ENCODE measurements at regions not wholly inside any gene's neighbourhood (a gene's known extent, or its start where the extent isn't known, plus 50 kb on each side); places are given as distances from the start of the nearest gene placed in this dataset.
"Not testable (repeated sequence)": the region's sequence is repeated elsewhere in the genome, so short reads cannot be mapped to it uniquely, and the experiment has no call there.

GRCh38 chr4:127469959-127470809 lies 162.6 kb upstream of the INTU start:
- H2AFZ ChIP-seq (ENCODE audit: low read depth, low read length) = no peak overlapping the region
- H4K20me1 ChIP-seq (ENCODE audit: insufficient read depth, low read length) = no peaks in the 10 kb centered on the region
- no peaks in the 10 kb centered on the region for H3K9me3 ChIP-seq (ENCODE audit: insufficient read depth, low read length, severe bottlenecking)
- no peak overlapping the region for H3K4me3 ChIP-seq (ENCODE audit: low read depth in 1 of 2, low read length in 2 of 2)
- no peak for ATAC-seq (ENCODE audit: insufficient read depth, low read depth)
- no peak overlapping the region for H3K4me2 ChIP-seq (ENCODE audit: insufficient read depth, low read length)
- H3K36me3 ChIP-seq (ENCODE audit: insufficient read depth, low read length) = no peaks in the 10 kb centered on the region
- no peaks in the 10 kb centered on the region for H3K79me2 ChIP-seq (ENCODE audit: insufficient read depth, low read length)
- no peak overlapping the region for H3K27ac ChIP-seq (ENCODE audit: low read length)
- TF ChIP-seq EZH2 (IDR thresholded peaks at IDR 0.05; ENCODE audit: borderline replicate concordance, low read depth, low read length, severe bottlenecking) (no peak), CTCF (IDR thresholded peaks at IDR 0.05; ENCODE audit: borderline replicate concordance, extremely low read depth, low read length, poor library complexity, severe bottlenecking) (no peak)
- H3K4me1 ChIP-seq (ENCODE audit: insufficient read depth, low read length) = no peaks in the 10 kb centered on the region
- H3K9ac ChIP-seq (ENCODE audit: low read depth, low read length) = no peak overlapping the region
- no peaks in the 10 kb centered on the region for H3K27me3 ChIP-seq (ENCODE audit: insufficient read depth, low read length, poor library complexity)
- no peak for DNase-seq

GRCh38 chr4:127478271-127478670 lies 154.5 kb upstream of the INTU start:
- not testable (repeated sequence) for H2AFZ ChIP-seq (ENCODE audit: low read depth, low read length); DNase-seq; ATAC-seq (ENCODE audit: insufficient read depth, low read depth); H3K9ac ChIP-seq (ENCODE audit: low read depth, low read length); H3K27me3 ChIP-seq (ENCODE audit: insufficient read depth, low read length, poor library complexity); H4K20me1 ChIP-seq (ENCODE audit: insufficient read depth, low read length); H3K9me3 ChIP-seq (ENCODE audit: insufficient read depth, low read length, severe bottlenecking); H3K79me2 ChIP-seq (ENCODE audit: insufficient read depth, low read length); H3K36me3 ChIP-seq (ENCODE audit: insufficient read depth, low read length); H3K4me2 ChIP-seq (ENCODE audit: insufficient read depth, low read length); H3K4me1 ChIP-seq (ENCODE audit: insufficient read depth, low read length); H3K4me3 ChIP-seq (ENCODE audit: low read depth in 1 of 2, low read length in 2 of 2); H3K27ac ChIP-seq (ENCODE audit: low read length)

DNA sequence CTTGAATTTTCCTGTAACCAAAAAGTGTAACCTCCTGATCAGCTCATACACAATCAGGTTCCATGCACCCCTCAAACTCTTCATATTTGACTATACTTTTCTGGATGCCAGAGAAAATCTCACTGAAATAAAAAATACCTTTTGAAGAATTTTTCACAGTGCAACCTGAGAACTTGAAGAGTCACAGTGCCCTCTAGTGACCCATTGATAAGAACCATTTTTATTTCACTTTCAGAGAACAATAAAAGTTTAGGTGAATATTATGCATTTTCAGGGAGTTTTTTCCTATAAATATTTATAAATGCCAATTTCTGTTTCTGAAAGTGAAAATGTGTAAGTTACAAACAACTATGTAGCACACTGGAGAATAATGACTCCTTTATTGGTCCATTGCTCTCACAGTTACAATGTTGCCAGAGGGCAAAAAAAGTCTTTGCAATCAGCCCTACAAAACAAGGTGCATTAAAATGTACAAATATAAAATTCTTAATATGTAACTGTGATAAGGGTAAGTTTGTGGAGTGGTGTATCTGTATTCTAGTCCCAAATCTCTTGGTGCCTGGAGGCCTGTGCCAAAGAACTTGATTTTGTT lies 153.6 kb upstream of the INTU start:
- DNase-seq = no peak
- no peak overlapping the region for H2AFZ ChIP-seq (ENCODE audit: low read depth, low read length)
- H3K4me3 ChIP-seq (ENCODE audit: low read depth in 1 of 2, low read length in 2 of 2) = no peak overlapping the region
- no peak overlapping the region for H3K9ac ChIP-seq (ENCODE audit: low read depth, low read length)
- H3K36me3 ChIP-seq (ENCODE audit: insufficient read depth, low read length) = no peaks in the 10 kb centered on the region
- H4K20me1 ChIP-seq (ENCODE audit: insufficient read depth, low read length) = no peaks in the 10 kb centered on the region
- TF ChIP-seq CTCF (IDR thresholded peaks at IDR 0.05; ENCODE audit: borderline replicate concordance, extremely low read depth, low read length, poor library complexity, severe bottlenecking) (peak; percentile 66), EZH2 (IDR thresholded peaks at IDR 0.05; ENCODE audit: borderline replicate concordance, low read depth, low read length, severe bottlenecking) (no peak)
- H3K27ac ChIP-seq (ENCODE audit: low read length) = no peak overlapping the region
- no peak for ATAC-seq (ENCODE audit: insufficient read depth, low read depth)
- H3K27me3 ChIP-seq (ENCODE audit: insufficient read depth, low read length, poor library complexity) = peaks cover 2% of the 10 kb centered on the region
- H3K9me3 ChIP-seq (ENCODE audit: insufficient read depth, low read length, severe bottlenecking) = no peaks in the 10 kb centered on the region
- H3K79me2 ChIP-seq (ENCODE audit: insufficient read depth, low read length) = no peaks in the 10 kb centered on the region
- no peak overlapping the region for H3K4me2 ChIP-seq (ENCODE audit: insufficient read depth, low read length)
- no peaks in the 10 kb centered on the region for H3K4me1 ChIP-seq (ENCODE audit: insufficient read depth, low read length)

GRCh38 chr4:127482049-127482448 lies 150.7 kb upstream of the INTU start:
- Histone ChIP-seq H3K4me2 (ENCODE audit: insufficient read depth, low read length) (no peak overlapping the region), H3K79me2 (ENCODE audit: insufficient read depth, low read length) (no peaks in the 10 kb centered on the region), H3K9me3 (ENCODE audit: insufficient read depth, low read length, severe bottlenecking) (no peaks in the 10 kb centered on the region), H3K4me3 (ENCODE audit: low read depth in 1 of 2, low read length in 2 of 2) (no peak overlapping the region), H4K20me1 (ENCODE audit: insufficient read depth, low read length) (no peaks in the 10 kb centered on the region), H3K27me3 (ENCODE audit: insufficient read depth, low read length, poor library complexity) (peaks cover 4% of the 10 kb centered on the region), H3K36me3 (ENCODE audit: insufficient read depth, low read length) (no peaks in the 10 kb centered on the region), H3K27ac (ENCODE audit: low read length) (no peak overlapping the region), H2AFZ (ENCODE audit: low read depth, low read length) (no peak overlapping the region), H3K9ac (ENCODE audit: low read depth, low read length) (no peak overlapping the region), H3K4me1 (ENCODE audit: insufficient read depth, low read length) (no peaks in the 10 kb centered on the region)
- TF ChIP-seq CTCF (IDR thresholded peaks at IDR 0.05; ENCODE audit: borderline replicate concordance, extremely low read depth, low read length, poor library complexity, severe bottlenecking) = no peak
- no peak for TF ChIP-seq EZH2 (IDR thresholded peaks at IDR 0.05; ENCODE audit: borderline replicate concordance, low read depth, low read length, severe bottlenecking)
- no peak for ATAC-seq (ENCODE audit: insufficient read depth, low read depth)
- DNase-seq = no peak
